ENCODE measurements at regions not wholly inside any gene's neighbourhood (a gene's known extent, or its start where the extent isn't known, plus 50 kb on each side); places are given as distances from the start of the nearest gene placed in this dataset.
"Not testable (repeated sequence)": the region's sequence is repeated elsewhere in the genome, so short reads cannot be mapped to it uniquely, and the experiment has no call there.

GRCh38 chr5:16392718-16393117 is 72.9 kb downstream of the ZNF622 start:
- DNase-seq: peak; percentile 31

- DNase-seq: peak; percentile 47
Measured at GRCh38 chr5:16391858-16392649, 73.5 kb downstream of the ZNF622 start.

DNA sequence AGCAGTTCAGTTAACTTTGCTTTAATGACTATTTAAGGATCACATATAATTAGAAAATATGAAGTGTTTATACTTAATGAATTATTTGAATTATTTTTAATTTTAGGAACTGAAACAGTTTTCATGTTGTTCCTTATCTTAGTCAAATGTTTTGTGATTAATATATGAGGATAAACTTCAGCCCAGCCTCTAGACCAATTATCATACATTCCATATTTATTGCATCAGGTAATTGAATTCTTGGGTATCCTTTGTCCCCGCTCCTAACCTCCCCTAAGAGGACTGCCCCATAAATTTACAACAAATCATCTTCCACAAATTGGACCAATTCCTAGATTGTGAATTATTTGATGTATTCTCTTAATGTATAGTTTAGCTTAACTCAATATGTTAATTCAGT is 74.8 kb downstream of the ZNF622 start:
- DNase-seq: no peak

GRCh38 chr5:16385516-16386090 is 80.0 kb downstream of the ZNF622 start:
- no peak for DNase-seq

- DNase-seq: no peak
Measured at GRCh38 chr5:16384804-16385203, 80.8 kb downstream of the ZNF622 start.

GRCh38 chr5:16384222-16384621 is 81.4 kb downstream of the ZNF622 start:
- no peak for DNase-seq

DNA sequence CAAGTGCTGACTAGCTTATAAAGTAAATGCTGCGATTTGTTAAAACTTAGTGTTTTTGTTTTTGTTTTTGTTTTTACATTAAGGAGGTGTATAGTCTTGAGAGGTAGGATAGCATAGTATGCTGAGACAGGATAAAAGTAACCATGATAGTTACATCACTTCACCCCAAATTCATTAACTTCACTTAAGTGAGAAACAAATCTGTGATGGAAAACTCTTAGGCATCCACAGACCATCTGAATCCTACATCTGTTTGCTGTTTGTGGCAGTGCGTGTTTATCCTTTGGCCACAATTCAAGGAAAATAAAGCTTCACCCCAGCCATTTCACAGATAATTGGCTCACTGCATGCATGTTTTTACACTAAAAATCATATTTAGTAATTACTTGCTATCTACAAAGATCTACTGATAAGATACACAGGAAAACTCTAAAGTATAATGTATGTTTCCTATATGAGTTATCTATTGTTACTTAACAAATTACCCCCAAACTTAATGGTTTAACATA is 82.0 kb downstream of the ZNF622 start:
- no peak for DNase-seq

DNA sequence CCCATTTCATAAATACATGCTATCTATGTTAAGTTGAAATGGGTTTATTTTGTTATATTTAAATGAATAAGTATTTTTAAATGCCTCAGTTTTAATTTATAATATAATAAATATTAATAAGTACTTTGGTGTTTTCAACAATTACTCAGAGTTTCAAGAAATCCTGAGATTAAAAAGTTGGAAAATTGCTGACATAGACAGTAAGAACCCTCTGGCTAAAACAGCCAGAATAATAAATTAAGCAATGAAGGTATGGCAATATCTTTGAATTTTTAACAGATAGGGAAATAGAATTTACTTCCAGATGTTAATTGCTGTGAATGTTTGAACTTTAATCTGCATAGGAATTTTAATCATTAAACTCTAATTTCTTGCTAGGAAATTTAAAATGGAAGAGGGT is 83.6 kb downstream of the ZNF622 start:
- no peak for DNase-seq

DNA sequence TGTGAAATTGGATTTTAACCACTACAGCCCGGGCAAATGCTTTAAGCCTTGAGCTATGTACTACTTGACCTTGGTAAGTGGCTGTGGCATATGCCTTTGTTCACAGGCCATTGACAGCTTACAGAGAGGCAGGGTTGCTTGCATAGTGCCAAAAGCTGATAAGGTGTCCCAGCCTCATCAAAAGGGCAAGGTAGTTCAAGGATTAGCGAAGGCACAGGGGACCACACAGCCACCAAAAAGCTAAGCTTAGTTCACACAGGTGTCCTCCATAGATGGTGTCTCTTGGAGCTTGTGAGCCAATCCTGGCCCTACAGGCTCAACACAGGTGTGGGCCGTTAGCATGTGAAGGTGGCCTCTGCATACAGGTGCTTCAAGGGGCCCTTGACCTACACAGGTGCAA is 86.8 kb downstream of the ZNF622 start:
- no peak for DNase-seq

DNA sequence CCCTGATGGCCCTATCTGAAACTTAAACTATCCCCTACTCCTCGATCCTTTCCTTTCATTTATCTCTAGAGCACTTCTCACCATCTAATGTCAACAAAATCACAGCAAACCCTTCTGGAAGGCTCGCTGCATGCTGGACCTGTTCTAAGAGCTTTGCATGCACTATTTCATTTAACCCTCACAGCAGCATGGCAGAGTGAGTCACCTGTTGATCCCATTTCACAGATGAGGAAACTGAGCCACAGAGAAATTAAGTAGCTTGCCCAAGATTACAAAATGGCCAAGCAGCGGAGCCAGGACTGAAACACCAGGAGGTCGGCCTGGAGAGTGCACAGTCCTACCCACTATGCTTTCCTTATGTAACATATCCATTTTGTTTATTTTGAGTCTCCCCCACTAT is 93.1 kb downstream of the ZNF622 start:
- DNase-seq: no peak

DNA sequence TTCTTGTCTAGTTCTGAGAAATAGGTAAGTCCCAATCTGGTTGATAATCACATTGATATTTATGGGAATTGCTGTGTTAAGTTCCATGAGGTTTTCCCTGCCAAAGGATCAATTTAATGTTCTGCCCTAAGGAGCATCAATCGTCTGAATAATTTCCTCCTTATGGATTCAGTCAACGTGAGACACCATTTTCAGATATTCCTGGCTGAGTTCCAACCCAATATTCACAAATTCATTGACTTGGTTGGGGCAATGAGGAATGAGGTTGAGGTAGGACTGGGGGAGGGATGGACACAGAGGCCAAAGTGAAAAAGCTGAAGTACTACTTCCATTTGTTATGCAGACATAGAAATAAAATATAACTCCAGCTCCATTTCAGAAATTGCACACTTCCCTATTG is 99.1 kb downstream of the ZNF622 start:
- DNase-seq: no peak

DNA sequence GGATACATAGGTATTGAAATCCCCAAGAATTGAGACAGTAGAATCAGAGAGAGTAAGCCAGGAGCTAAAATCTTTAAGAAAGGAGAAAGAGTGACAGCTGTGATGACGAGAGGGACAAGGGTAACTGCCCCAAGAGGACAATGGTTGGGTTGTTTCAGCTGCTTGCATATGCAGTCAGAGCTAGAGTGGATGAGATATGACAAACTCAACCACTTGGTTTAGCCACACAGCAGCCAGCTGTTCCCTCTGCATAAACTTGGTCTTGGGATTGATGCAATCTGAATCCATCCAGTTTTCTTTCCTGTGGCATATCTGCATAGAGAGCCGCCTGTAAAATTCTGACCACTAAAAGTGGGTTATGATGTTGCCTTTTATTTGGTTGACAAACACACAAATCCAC is 100.7 kb downstream of the ZNF622 start:
- no peak for DNase-seq

- not testable (repeated sequence) for DNase-seq
Measured at GRCh38 chr5:16353439-16353838, 112.2 kb downstream of the ZNF622 start.

GRCh38 chr5:16350816-16351215 is 114.8 kb downstream of the ZNF622 start:
- DNase-seq: peak; percentile 95

- no peak for DNase-seq
Measured at GRCh38 chr5:16346380-16346779, 119.2 kb downstream of the ZNF622 start.

DNA sequence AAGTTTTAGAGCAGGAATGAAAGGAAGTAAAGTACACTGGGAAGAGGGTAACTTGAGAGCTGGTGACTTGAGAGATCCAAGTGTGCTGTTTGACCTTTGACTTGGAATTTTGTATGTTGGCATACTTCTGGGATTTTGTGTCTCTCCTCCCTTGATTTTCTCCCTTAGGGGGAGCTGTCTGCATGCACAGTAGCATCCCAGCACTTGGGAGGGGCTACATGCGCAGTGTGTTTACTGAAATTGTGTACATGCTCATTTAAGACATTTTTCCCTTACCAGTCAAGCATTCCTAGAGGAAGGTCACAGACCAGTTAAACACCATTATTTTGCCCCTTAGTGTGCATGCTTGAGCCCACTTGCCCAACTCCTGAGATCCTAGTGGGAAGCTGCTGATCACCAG is 120.1 kb downstream of the ZNF622 start:
- peak; percentile 67 for DNase-seq

- no peak for DNase-seq
Measured at GRCh38 chr5:16326137-16326536, 139.5 kb downstream of the ZNF622 start.

DNA sequence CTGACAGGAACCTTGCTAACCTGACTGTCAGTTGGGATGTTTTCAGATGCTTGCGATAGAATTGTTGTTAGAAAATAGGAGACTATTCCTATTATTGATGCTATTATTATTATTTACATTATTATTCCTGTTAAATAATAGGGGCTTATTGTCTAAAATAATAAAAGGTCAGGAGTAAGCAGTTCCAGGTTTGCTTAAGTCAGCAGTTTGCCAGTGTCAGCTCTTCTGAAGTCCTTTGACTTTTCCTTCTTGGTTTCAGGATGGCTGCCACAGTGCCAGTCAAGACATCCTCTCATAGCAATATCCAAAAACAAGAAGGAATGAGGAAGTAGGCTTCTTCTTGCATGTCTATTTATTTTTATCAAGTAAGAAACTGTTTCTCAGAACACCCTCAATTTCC is 141.7 kb upstream of the MARCHF11 start:
- no peak for DNase-seq

DNA sequence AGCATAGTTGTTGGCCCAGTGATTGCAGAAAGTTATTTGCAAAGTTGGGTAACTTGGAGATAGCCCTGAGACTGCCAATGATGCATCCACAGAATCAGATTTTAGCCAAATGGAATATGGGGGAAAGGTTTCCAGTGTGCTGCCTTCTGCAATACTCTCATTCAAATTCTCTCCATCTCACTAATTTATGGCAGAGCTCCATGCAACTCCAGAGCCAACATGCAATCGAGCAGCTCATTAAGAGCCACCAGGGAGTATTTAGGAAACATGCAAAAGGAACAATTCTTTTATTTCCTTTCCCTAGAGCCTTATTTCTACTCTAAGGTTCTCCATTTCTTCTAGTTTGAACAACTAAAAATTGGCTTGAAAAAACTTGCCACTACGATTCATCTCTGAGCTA is 135.9 kb upstream of the MARCHF11 start:
- no peak for DNase-seq

- DNase-seq: peak; percentile 88
Measured at GRCh38 chr5:16313761-16314160, 134.2 kb upstream of the MARCHF11 start.

- no peak for DNase-seq
Measured at GRCh38 chr5:16312785-16313184, 133.2 kb upstream of the MARCHF11 start.

GRCh38 chr5:16311666-16312065 is 132.1 kb upstream of the MARCHF11 start:
- no peak for DNase-seq

GRCh38 chr5:16306812-16307211 is 127.2 kb upstream of the MARCHF11 start:
- DNase-seq: peak; percentile 38

DNA sequence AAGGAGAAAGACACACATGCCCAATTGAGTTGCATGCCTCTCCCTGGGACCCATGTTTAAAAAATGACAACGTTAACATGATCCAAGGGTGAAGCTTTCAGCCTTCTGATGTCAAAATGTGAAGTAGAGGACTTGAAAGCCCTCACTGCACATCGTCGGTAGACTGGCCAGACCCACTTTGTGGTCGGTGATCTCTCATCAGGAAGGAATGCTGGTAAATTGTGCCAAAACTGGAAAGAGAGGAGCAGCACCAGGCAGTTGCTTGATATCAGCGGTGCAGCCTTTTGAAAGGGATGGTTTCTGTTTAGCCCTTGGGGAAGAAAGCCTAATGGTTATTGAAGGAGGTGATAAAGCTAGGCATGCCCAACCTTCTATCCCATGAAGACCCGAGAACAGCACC is 125.3 kb upstream of the MARCHF11 start:
- DNase-seq: no peak

- no peak for DNase-seq
Measured at GRCh38 chr5:16296946-16297345, 117.4 kb upstream of the MARCHF11 start.

Measured in NCI-H69 (cell line).